ENCODE measurements at regions not wholly inside any gene's neighbourhood (a gene's known extent, or its start where the extent isn't known, plus 50 kb on each side); places are given as distances from the start of the nearest gene placed in this dataset.

GRCh38 chr5:175248416-175248905 is 195.5 kb downstream of the DRD1 start:
- no peak overlapping the region for H3K4me3 Mint-ChIP-seq
- no peak for ATAC-seq
- CTCF ChIA-PET = no interaction called here
- POLR2A ChIA-PET = no interaction called here
- no peak for DNase-seq
- H3K27ac Mint-ChIP-seq = no peak overlapping the region
- no peaks in the 10 kb centered on the region for H3K36me3 Mint-ChIP-seq (ENCODE audit: low read depth)
- peaks cover 6% of the 10 kb centered on the region for H3K27me3 Mint-ChIP-seq (ENCODE audit: low read depth)
- H3K4me1 Mint-ChIP-seq (ENCODE audit: low read depth) = no peaks in the 10 kb centered on the region
- H3K9me3 Mint-ChIP-seq (ENCODE audit: insufficient read depth) = no peaks in the 10 kb centered on the region

- POLR2A ChIA-PET = no interaction called here
- Mint-ChIP-seq H3K4me1 (ENCODE audit: low read depth) (no peaks in the 10 kb centered on the region), H3K27me3 (ENCODE audit: low read depth) (peaks cover 6% of the 10 kb centered on the region), H3K4me3 (no peak overlapping the region), H3K36me3 (ENCODE audit: low read depth) (no peaks in the 10 kb centered on the region), H3K27ac (no peak overlapping the region), H3K9me3 (ENCODE audit: insufficient read depth) (no peaks in the 10 kb centered on the region)
- DNase-seq = no peak
- ATAC-seq = no peak
- CTCF ChIA-PET = interaction anchor here (0.6 to 1.3 kb wide), 2 partner anchors 13 to 217 kb away, joined by 3 read pairs; no protein-coding TSS in a partner anchor
Measured at GRCh38 chr5:175246889-175247520, 197.0 kb downstream of the DRD1 start.

- ChIA-PET POLR2A (no interaction called here), CTCF (interaction anchor here (1.3 kb wide), 1 partner anchor 218 kb away, joined by 3 read pairs; no protein-coding TSS in a partner anchor)
- ATAC-seq (no peak), DNase-seq (peak; percentile 21)
- Mint-ChIP-seq H3K4me3 (no peak overlapping the region), H3K9me3 (ENCODE audit: insufficient read depth) (no peaks in the 10 kb centered on the region), H3K36me3 (ENCODE audit: low read depth) (no peaks in the 10 kb centered on the region), H3K27me3 (ENCODE audit: low read depth) (peaks cover 6% of the 10 kb centered on the region), H3K27ac (no peak overlapping the region), H3K4me1 (ENCODE audit: low read depth) (no peaks in the 10 kb centered on the region)
Measured at GRCh38 chr5:175246242-175246888, 197.6 kb downstream of the DRD1 start.

GRCh38 chr5:175243441-175243840 is 200.5 kb downstream of the DRD1 start:
- Mint-ChIP-seq H3K9me3 (ENCODE audit: insufficient read depth) (no peaks in the 10 kb centered on the region), H3K36me3 (ENCODE audit: low read depth) (no peaks in the 10 kb centered on the region), H3K4me1 (ENCODE audit: low read depth) (no peaks in the 10 kb centered on the region), H3K4me3 (no peak overlapping the region), H3K27ac (no peak overlapping the region), H3K27me3 (ENCODE audit: low read depth) (peaks cover 4% of the 10 kb centered on the region)
- POLR2A ChIA-PET = no interaction called here
- no peak for ATAC-seq
- CTCF ChIA-PET = interaction anchor here (1.2 kb wide), 1 partner anchor 215 kb away, joined by 3 read pairs; no protein-coding TSS in a partner anchor
- DNase-seq = no peak

GRCh38 chr5:175242207-175242606 is 201.8 kb downstream of the DRD1 start:
- Mint-ChIP-seq H3K27ac (no peak overlapping the region), H3K9me3 (ENCODE audit: insufficient read depth) (no peaks in the 10 kb centered on the region), H3K4me1 (ENCODE audit: low read depth) (no peaks in the 10 kb centered on the region), H3K4me3 (no peak overlapping the region), H3K27me3 (ENCODE audit: low read depth) (peaks cover 4% of the 10 kb centered on the region), H3K36me3 (ENCODE audit: low read depth) (no peaks in the 10 kb centered on the region)
- DNase-seq = no peak
- POLR2A ChIA-PET = no interaction called here
- CTCF ChIA-PET = interaction anchor here (1.2 kb wide), 1 partner anchor 216 kb away, joined by 3 read pairs; no protein-coding TSS in a partner anchor
- no peak for ATAC-seq

- ChIA-PET POLR2A (no interaction called here), CTCF (no interaction called here)
- no peaks in the 10 kb centered on the region for H3K9me3 Mint-ChIP-seq (ENCODE audit: insufficient read depth)
- no peak for DNase-seq
- H3K27me3 Mint-ChIP-seq (ENCODE audit: low read depth) = no peaks in the 10 kb centered on the region
- no peaks in the 10 kb centered on the region for H3K36me3 Mint-ChIP-seq (ENCODE audit: low read depth)
- H3K4me3 Mint-ChIP-seq = no peak overlapping the region
- H3K4me1 Mint-ChIP-seq (ENCODE audit: low read depth) = no peaks in the 10 kb centered on the region
- ATAC-seq = no peak
- H3K27ac Mint-ChIP-seq = no peak overlapping the region
Measured at GRCh38 chr5:175238326-175238725, 205.7 kb downstream of the DRD1 start.

- H3K36me3 Mint-ChIP-seq (ENCODE audit: low read depth) = no peaks in the 10 kb centered on the region
- peaks cover 3% of the 10 kb centered on the region for H3K27me3 Mint-ChIP-seq (ENCODE audit: low read depth)
- ChIA-PET CTCF (no interaction called here), POLR2A (no interaction called here)
- DNase-seq (no peak), ATAC-seq (no peak)
- no peak overlapping the region for H3K27ac Mint-ChIP-seq
- H3K4me3 Mint-ChIP-seq = no peak overlapping the region
- no peaks in the 10 kb centered on the region for H3K4me1 Mint-ChIP-seq (ENCODE audit: low read depth)
- H3K9me3 Mint-ChIP-seq (ENCODE audit: insufficient read depth) = no peaks in the 10 kb centered on the region
Measured at GRCh38 chr5:175236176-175236575, 207.8 kb downstream of the DRD1 start.

- no peak for ATAC-seq
- Mint-ChIP-seq H3K9me3 (ENCODE audit: insufficient read depth) (no peaks in the 10 kb centered on the region), H3K4me3 (no peak overlapping the region), H3K4me1 (ENCODE audit: low read depth) (no peaks in the 10 kb centered on the region), H3K27me3 (ENCODE audit: low read depth) (peaks cover 3% of the 10 kb centered on the region), H3K36me3 (ENCODE audit: low read depth) (no peaks in the 10 kb centered on the region), H3K27ac (no peak overlapping the region)
- POLR2A ChIA-PET = no interaction called here
- no peak for DNase-seq
- CTCF ChIA-PET = no interaction called here
Measured at GRCh38 chr5:175235251-175235960, 208.6 kb downstream of the DRD1 start.

- Mint-ChIP-seq H3K9me3 (ENCODE audit: insufficient read depth) (no peaks in the 10 kb centered on the region), H3K27ac (no peak overlapping the region), H3K27me3 (ENCODE audit: low read depth) (peaks cover 3% of the 10 kb centered on the region), H3K4me1 (ENCODE audit: low read depth) (no peaks in the 10 kb centered on the region), H3K36me3 (ENCODE audit: low read depth) (no peaks in the 10 kb centered on the region), H3K4me3 (no peak overlapping the region)
- DNase-seq (no peak), ATAC-seq (no peak)
- POLR2A ChIA-PET = no interaction called here
- CTCF ChIA-PET = no interaction called here
Measured at GRCh38 chr5:175230299-175230698, 213.7 kb downstream of the DRD1 start.

GRCh38 chr5:175226506-175226905 is 217.5 kb downstream of the DRD1 start:
- ATAC-seq = no peak
- POLR2A ChIA-PET = no interaction called here
- DNase-seq = no peak

GRCh38 chr5:175223291-175223690 is 220.7 kb downstream of the DRD1 start:
- ChIA-PET CTCF (no interaction called here), POLR2A (no interaction called here)
- no peak for DNase-seq
- Mint-ChIP-seq H3K36me3 (ENCODE audit: low read depth) (no peaks in the 10 kb centered on the region), H3K4me1 (ENCODE audit: low read depth) (no peaks in the 10 kb centered on the region), H3K27ac (no peak overlapping the region), H3K4me3 (no peak overlapping the region), H3K27me3 (ENCODE audit: low read depth) (peaks cover 4% of the 10 kb centered on the region), H3K9me3 (ENCODE audit: insufficient read depth) (no peaks in the 10 kb centered on the region)
- no peak for ATAC-seq

More at GRCh38 chr5:175226506-175226905, 217.5 kb downstream of the DRD1 start:
- no peaks in the 10 kb centered on the region for H3K9me3 Mint-ChIP-seq (ENCODE audit: insufficient read depth)
- no peaks in the 10 kb centered on the region for H3K4me1 Mint-ChIP-seq (ENCODE audit: low read depth)
- CTCF ChIA-PET = no interaction called here
- H3K27ac Mint-ChIP-seq = no peak overlapping the region
- no peaks in the 10 kb centered on the region for H3K36me3 Mint-ChIP-seq (ENCODE audit: low read depth)
- peaks cover 2% of the 10 kb centered on the region for H3K27me3 Mint-ChIP-seq (ENCODE audit: low read depth)
- H3K4me3 Mint-ChIP-seq = no peak overlapping the region

GRCh38 chr5:175222621-175223020 is 221.4 kb downstream of the DRD1 start:
- no peaks in the 10 kb centered on the region for H3K4me1 Mint-ChIP-seq (ENCODE audit: low read depth)
- H3K4me3 Mint-ChIP-seq = no peak overlapping the region
- POLR2A ChIA-PET = no interaction called here
- H3K27me3 Mint-ChIP-seq (ENCODE audit: low read depth) = peaks cover 4% of the 10 kb centered on the region
- DNase-seq (no peak), ATAC-seq (no peak)
- H3K36me3 Mint-ChIP-seq (ENCODE audit: low read depth) = no peaks in the 10 kb centered on the region
- H3K27ac Mint-ChIP-seq = no peak overlapping the region
- no peaks in the 10 kb centered on the region for H3K9me3 Mint-ChIP-seq (ENCODE audit: insufficient read depth)
- CTCF ChIA-PET = no interaction called here

Data from activated CD8-positive, alpha-beta T cell treated with anti-CD3 and anti-CD28 coated beads, Interleukin-2, amount 10 ng/mL, durations not matched to agents 7 days and 5 days (primary cell).